ENCODE measurements at regions not wholly inside any gene's neighbourhood (a gene's known extent, or its start where the extent isn't known, plus 50 kb on each side); places are given as distances from the start of the nearest gene placed in this dataset.

GRCh38 chr13:107067381-107067780 lies 499.4 kb upstream of the ARGLU1 start (continued):
- TF ChIP-seq PRDM15 (CRISPR knock-in tag; IDR thresholded peaks at IDR 0.05) = no peak
- TF ChIP-seq NR1H2 (CRISPR knock-in tag; IDR thresholded peaks at IDR 0.05) = no peak

GRCh38 chr13:107066355-107066754 lies 498.4 kb upstream of the ARGLU1 start:
- TF ChIP-seq NR3C1 (CRISPR knock-in tag; conservative IDR thresholded peaks at IDR 0.05; ENCODE audit: low read depth) = no peak
- TF ChIP-seq TP53 (CRISPR knock-in tag; IDR thresholded peaks at IDR 0.05) = no peak
- ChIA-PET CTCF (interaction anchor here (0.5 to 1.3 kb wide), 2 partner anchors 446 to 668 kb away, joined by 3 read pairs; no protein-coding TSS in a partner anchor), POLR2A (no interaction called here)
- Mint-ChIP-seq H3K4me1 (no peaks in the 10 kb centered on the region), H3K36me3 (no peaks in the 10 kb centered on the region), H3K4me3 (no peak overlapping the region), H3K27me3 (ENCODE audit: low read depth) (no peaks in the 10 kb centered on the region; the same call in 1 of the 2 replicates), H3K27ac (no peak overlapping the region), H3K9me3 (peaks cover 1% of the 10 kb centered on the region; the same call in 1 of the 2 replicates)
- ATAC-seq = no peak
- no peak for DNase-seq (ENCODE audit: low spot score)

- Mint-ChIP-seq H3K27ac (no peak overlapping the region), H3K4me1 (no peaks in the 10 kb centered on the region), H3K27me3 (ENCODE audit: low read depth) (no peaks in the 10 kb centered on the region; the same call in 1 of the 2 replicates), H3K4me3 (no peak overlapping the region), H3K36me3 (no peaks in the 10 kb centered on the region), H3K9me3 (peaks cover 4% of the 10 kb centered on the region; the same call in 1 of the 2 replicates)
- ChIA-PET POLR2A (no interaction called here), CTCF (no interaction called here)
- ATAC-seq = no peak
- no peak for DNase-seq (ENCODE audit: low spot score)
- TF ChIP-seq ZBTB43 (CRISPR knock-in tag; IDR thresholded peaks at IDR 0.05) = no peak
- no peak for TF ChIP-seq ZNF232 (CRISPR knock-in tag; IDR thresholded peaks at IDR 0.05)
- no peak for TF ChIP-seq ZNF423 (CRISPR knock-in tag; IDR thresholded peaks at IDR 0.05)
- no peak for TF ChIP-seq FOXK1 (CRISPR knock-in tag; IDR thresholded peaks at IDR 0.05)
- TF ChIP-seq NR2C2 (CRISPR knock-in tag; IDR thresholded peaks at IDR 0.05) = no peak
- no peak for TF ChIP-seq NR1H2 (CRISPR knock-in tag; IDR thresholded peaks at IDR 0.05)
- TF ChIP-seq AFF4 (CRISPR knock-in tag; IDR thresholded peaks at IDR 0.05; ENCODE audit: borderline replicate concordance) = no peak
- no peak for TF ChIP-seq NR3C1 (CRISPR knock-in tag; conservative IDR thresholded peaks at IDR 0.05; ENCODE audit: low read depth)
- no peak for TF ChIP-seq OVOL2 (CRISPR knock-in tag; IDR thresholded peaks at IDR 0.05; ENCODE audit: borderline replicate concordance)
- TF ChIP-seq ZNF263 (CRISPR knock-in tag; IDR thresholded peaks at IDR 0.05; ENCODE audit: low read depth) = no peak
- no peak for TF ChIP-seq FOXP4 (CRISPR knock-in tag; IDR thresholded peaks at IDR 0.05)
- TF ChIP-seq ERG (CRISPR knock-in tag; IDR thresholded peaks at IDR 0.05) = no peak
- no peak for TF ChIP-seq KAT7 (CRISPR knock-in tag; IDR thresholded peaks at IDR 0.05; ENCODE audit: borderline replicate concordance)
- TF ChIP-seq ATF6 (CRISPR knock-in tag; IDR thresholded peaks at IDR 0.05) = no peak
Observed at GRCh38 chr13:107065036-107065435, 497.1 kb upstream of the ARGLU1 start.
